GM19372 (cell line): ENCODE measurements at regions not wholly inside any gene's neighbourhood (a gene's known extent, or its start where the extent isn't known, plus 50 kb on each side); places are given as distances from the start of the nearest gene placed in this dataset.

Experiments
- ATAC-seq: cut with Tn5 transposase; IDR thresholded peaks from one replicate; pipeline ENCODE4 v1.9.1; 2021; ENCODE audit warnings: mild to moderate bottlenecking, low read depth, moderate library complexity; ENCODE audit not compliant: unreplicated experiment

DNA sequence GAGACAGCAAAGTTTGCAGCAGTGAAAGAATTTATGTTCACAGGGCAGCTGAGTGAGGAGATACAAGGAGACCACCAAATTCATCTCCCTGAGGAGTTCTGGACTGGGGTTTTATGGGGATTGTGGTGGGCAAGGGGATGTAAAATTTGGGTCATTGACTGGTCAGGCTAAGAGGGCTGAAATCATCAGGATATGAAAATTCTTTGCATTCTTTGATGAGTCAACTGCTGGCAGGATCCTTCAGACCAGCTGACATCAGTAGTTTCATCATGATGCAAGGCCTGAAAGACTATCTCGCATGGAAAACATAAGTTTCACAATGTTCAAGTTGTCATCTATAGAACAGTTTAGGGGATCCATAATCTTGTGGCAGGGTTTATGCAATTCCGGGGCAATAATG is 869.5 kb upstream of the PCDH9 start:
- no peak for ATAC-seq

DNA sequence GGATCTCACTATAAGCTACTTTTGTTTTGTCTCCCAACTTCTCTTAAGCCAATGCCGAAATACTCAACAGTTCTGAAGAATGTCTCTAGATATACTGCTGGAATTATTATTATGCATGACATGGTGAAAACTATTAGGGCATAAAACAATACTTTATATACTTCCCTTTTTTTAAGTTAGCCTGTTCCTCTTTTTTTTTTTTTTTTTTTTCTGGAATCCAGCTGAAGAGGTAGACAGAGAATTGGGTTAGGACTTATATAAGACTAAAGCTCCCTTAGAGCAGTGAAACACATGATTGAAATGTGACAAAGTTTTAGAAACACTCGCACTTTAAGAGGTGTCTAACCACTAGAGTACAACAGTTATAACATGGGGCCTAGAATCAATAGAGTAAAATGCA is 850.9 kb upstream of the PCDH9 start:
- ATAC-seq = no peak

DNA sequence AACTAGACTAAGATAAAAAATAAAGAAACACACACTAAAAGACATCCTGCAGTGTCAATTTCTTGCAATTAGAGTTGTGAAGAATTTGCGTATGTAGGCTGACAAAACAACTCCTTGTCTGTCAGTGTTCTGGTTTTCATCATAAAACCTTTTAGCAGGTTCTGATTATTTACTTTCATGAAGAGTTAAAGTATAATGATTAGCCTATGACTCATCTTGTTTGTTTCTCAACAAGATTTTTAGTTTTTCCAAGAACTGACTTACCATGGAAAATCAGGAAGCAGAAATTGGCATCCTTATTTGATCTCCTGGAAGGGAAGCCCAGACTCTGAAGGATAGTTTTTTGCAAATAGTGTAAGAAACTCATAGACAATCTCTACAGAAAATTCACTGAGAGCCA is 848.7 kb upstream of the PCDH9 start:
- no peak for ATAC-seq

GRCh38 chr13:68078469-68078868 is 848.3 kb upstream of the PCDH9 start:
- ATAC-seq = no peak

DNA sequence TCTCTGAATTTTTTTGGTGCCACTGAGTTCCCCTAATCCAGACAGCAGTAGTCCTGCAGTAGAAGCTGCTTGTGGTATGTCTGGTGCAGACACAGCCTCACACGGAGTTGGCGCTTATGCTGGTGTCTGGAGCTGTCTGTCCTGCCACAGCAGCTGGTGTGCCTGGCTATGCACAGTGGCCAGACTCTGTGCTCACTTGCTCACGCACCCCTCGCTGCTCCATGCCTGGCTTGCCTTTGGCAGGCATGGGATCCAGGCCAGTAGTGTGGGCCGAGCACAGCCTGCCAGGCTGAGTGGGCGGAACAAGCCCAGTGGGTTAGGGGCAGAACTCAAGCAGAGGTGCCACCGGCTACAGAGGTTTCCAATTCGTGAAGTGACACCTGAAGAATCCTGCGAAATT is 845.9 kb upstream of the PCDH9 start:
- ATAC-seq = no peak

DNA sequence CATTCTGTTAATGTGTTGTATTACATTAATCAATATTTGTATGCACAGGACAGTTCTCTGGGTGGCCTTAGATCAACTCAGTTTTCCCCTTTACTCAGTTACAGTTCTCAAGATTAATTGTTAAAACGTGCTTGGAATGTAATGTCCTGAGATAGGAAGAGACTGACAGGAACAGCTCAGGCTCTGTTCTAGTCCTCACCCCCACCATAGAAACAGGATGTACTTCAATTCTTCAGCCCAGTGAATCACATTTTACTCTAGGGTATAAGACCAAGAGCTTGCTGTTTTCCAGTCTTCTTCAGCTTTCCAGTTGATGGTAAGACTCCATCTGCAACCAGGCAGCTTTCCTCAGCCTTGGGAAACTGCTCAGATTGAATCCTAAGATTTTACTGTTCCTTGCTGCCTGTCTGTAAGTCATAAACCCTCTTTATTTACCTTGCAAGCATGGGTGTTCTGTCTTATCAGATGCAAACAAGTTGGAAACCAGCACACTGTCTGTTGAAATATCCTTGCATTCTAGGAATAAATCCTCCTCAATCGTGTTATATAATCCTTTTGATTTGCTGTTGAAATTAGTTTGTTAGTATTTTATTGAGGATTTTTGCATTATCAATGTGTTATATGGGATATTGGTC is 836.9 kb upstream of the PCDH9 start:
- ATAC-seq = no peak

- ATAC-seq = no peak
These were observed 834.0 kb upstream of the PCDH9 start for GRCh38 chr13:68064001-68064770.

DNA sequence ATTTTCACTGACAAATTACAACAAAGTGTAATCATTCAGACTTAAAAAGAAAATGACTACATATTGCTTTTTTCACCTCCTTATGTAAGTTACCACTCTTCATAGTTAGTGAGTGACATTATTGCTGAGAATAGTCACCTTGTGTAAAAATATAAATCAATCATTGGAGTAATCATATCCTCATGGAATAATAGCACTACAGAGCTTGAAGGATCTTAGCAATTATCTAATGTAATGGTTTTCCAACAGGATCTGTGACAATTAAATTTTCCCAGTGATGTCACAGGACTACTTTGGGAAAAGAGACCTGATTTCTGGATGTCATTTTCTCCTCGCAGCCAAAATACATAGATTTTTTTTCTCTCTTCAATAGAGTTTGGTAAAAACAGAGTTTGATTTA is 833.0 kb upstream of the PCDH9 start:
- ATAC-seq = no peak

DNA sequence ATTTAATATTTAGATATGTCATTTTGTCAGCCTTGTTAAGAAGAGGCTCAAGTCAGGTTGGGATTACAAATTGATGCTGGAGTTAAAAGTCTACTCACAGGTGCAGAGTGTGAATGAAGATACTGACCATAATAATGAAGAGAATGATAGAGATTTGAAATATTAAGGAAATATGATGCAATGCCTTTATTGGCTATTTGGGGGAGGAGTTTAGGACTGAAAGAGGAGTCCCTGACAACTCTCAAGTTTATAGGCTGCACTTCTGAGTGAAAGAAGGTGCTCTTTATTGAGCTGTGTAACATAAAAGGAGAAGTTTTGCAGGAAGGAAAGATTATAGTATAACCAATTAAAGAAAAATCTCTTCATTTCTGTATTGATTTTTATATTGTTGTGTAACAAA is 827.7 kb upstream of the PCDH9 start:
- no peak for ATAC-seq

GRCh38 chr13:68056816-68057710 is 826.9 kb upstream of the PCDH9 start:
- ATAC-seq = no peak

- no peak for ATAC-seq
These were observed 821.8 kb upstream of the PCDH9 start for GRCh38 chr13:68051910-68052309.

DNA sequence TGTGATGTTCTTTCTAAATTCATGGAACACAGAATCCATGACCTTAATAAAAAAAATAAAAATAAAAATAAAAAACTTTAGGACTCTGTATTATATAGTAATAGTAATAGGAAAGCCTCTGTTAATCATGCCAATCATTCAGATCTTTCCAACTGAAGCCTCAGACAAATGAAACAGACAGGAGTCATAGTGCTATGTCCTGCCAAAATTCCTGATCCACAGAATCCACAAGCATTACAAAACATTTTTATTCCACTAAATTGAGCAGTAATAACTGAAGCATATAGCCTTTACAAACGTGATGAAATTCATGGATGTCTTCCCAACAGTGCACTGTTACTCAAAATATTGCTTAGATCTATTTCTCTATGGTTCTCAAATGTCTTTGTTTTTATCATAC is 820.6 kb upstream of the PCDH9 start:
- no peak for ATAC-seq

- ATAC-seq = no peak
These were observed 818.7 kb upstream of the PCDH9 start for GRCh38 chr13:68048802-68049359.

DNA sequence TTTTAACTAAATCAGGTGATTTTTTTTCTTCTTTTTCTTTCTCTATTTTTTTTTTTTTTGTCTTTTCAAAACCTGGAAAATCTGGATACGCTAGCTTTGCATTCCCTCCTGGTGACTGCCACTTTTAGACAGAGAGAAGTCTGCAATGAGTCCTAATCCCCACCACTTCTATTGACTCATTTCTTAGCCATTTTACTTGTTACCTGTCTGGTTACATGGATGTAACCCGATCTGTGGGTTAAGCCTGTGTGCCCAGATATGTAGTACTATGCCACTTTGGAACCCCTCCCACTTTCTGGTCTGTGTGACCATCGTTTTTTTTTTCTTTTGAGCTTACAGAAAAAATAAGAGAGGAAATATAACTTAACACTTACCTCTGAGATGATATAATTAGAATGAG is 817.8 kb upstream of the PCDH9 start:
- no peak for ATAC-seq

- no peak for ATAC-seq
These were observed 816.8 kb upstream of the PCDH9 start for GRCh38 chr13:68046903-68047302.

DNA sequence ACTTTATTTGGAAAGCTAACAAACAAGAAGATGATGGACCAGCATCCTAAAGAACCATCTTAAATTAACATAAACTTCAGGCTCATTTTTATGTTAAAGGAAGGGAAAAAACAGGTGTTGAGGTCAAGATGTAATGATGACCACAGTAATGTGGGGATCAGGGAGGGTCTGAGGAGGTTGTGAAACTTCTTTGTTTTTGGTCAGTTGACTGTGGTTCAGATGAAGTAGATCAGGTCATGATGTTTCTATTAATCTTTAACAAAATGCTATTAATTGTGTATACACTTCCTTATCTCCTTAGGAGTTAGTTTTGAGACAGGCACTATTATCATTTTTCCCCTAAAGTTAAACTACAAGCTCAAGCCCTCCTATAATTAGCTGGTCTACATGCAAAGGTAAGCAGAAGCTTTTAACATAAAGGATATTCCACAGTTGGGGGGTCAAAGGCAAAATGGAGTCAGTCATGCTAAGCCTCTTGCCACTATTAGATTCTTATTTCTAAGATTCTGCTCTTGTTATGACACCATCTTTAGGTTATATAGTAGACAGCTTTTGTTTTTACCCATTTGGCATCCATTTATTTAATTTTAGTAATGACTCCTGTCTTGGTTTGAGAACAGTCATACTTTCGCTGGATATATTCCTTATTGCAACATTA is 800.1 kb upstream of the PCDH9 start:
- ATAC-seq = peak; percentile 73

DNA sequence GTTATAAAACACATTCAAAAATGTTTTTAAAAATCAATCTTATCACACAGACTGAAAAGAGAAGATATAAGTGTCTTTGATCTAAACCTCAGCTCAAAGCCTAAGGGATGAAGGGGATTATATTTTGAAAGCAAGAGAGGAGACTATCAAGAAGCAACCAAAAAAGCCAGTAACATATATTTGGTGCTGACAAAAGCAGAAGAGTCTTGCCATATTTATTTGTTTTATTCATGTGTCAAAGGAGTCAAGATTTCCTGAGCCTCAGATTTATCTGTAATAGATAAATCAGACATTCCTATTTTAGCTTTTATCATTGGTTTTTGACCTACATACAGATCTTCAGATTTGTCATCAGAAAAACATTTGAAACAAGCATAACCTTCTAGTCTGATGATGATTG is 798.6 kb upstream of the PCDH9 start:
- ATAC-seq = no peak

- no peak for ATAC-seq
These were observed 797.2 kb upstream of the PCDH9 start for GRCh38 chr13:68027306-68027705.

DNA sequence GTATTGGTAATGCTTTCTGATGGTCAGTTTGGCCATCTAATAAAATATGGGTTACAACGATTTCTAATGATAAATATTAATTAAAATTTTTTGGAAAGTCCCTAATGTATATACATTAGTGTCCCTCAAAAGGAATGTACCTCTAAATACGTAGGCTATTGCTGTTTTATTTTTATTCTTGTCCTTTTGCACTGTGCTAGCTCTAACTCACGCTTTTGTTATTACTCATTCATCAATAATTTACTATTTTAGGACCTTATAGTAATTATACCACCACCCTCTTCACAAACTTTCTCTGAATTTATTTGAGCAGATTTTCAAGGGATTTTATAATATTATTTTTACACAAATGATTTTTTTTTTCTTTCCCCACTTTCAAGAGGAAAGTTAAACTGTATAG is 795.9 kb upstream of the PCDH9 start:
- ATAC-seq = no peak

- ATAC-seq = no peak
These were observed 795.5 kb upstream of the PCDH9 start for GRCh38 chr13:68025604-68026003.
